K562 (cell line): ENCODE measurements at regions not wholly inside any gene's neighbourhood (a gene's known extent, or its start where the extent isn't known, plus 50 kb on each side); places are given as distances from the start of the nearest gene placed in this dataset.

ENCODE experiments used
- ATAC-seq: fragments of 200-7000 bp; cut with Tn5 transposase; 3 replicates; pipeline ENCODE4 v1.9.1; 2020; ENCODE audit warnings: moderate library complexity
- BruUV-seq: library from RNA; stranded (reverse); fragments of 400-500 nt; replicated peaks from 2 replicates; lab custom pipeline; 2021; lab: Mats Ljungman, UMichigan
- CTCF ChIA-PET: fragments of 300-600 bp; formaldehyde crosslinking; extraction: SDS; loops from one replicate; lab custom pipeline; 2021; ENCODE audit warnings: low intra/inter-chr PET ratio; lab: Yijun Ruan, JAX
- POLR2A ChIA-PET: fragments of 300-600, 350-650 bp; sonication (Branson Sonifier 250); formaldehyde crosslinking; extraction: SDS; loops from one replicate; lab custom pipeline; 2021; ENCODE audit warnings: antibody characterized with exemption, inconsistent platforms; lab: Yijun Ruan, JAX
- DNase-seq, 4 experiments: peaks; one replicate each; pipeline versions ENCODE4 v3.0.0 to v3.0.0-alpha.2; 2011 to 2018; ENCODE audit warnings: low spot score in 3 of 4, mixed read lengths in 3 of 4; ENCODE audit errors: extremely low read depth in 1 of 4
- FAIRE-seq: peaks from 2 replicates; lab custom pipeline; 2011; peaks lifted over from hg19 to GRCh38; lab: Jason Lieb, UNC
- H2AFZ ChIP-seq: 2 replicates; pipeline ENCODE4 v1.6.0; 2011; ENCODE audit warnings: low read depth, low read length, control low read depth, inconsistent platforms
- H3K27ac ChIP-seq: fragments of 200-600 bp; 3 replicates; pipeline ENCODE4 v1.8.0; 2011; ENCODE audit warnings: low read depth, mild to moderate bottlenecking, control low read depth, inconsistent platforms, low read length, moderate library complexity, mixed read lengths; ENCODE audit errors: extremely low read depth
- H3K27me3 ChIP-seq, 2 experiments: fragments of 300-600 bp in 1 of 2; 2 replicates in 1 of 2; 3 replicates in 1 of 2; pipeline versions ENCODE4 v1.6.0 to v1.8.0; 2011; ENCODE audit warnings: inconsistent platforms in 2 of 2, low read length in 2 of 2, mild to moderate bottlenecking in 1 of 2, mixed read lengths in 1 of 2, moderate library complexity in 1 of 2; ENCODE audit not compliant: control insufficient read depth in 2 of 2, insufficient read depth in 2 of 2
- H3K36me3 ChIP-seq: fragments of 300-600 bp; 3 replicates; pipeline ENCODE4 v1.8.0; 2011; ENCODE audit warnings: mild to moderate bottlenecking, low read length, inconsistent platforms; ENCODE audit not compliant: control insufficient read depth, insufficient read depth
- H3K4me1 ChIP-seq, 2 experiments: fragments of 200-600 bp in 1 of 2; replicated peaks in 1 of 2; 2 replicates in 1 of 2; 3 replicates in 1 of 2; pipeline versions ENCODE4 v1.5.1 to v1.8.0; 2011; ENCODE audit warnings: inconsistent platforms in 2 of 2, low read length in 2 of 2, mild to moderate bottlenecking in 1 of 2, mixed read lengths in 1 of 2, moderate library complexity in 1 of 2; ENCODE audit not compliant: control insufficient read depth in 2 of 2, insufficient read depth in 2 of 2
- H3K4me2 ChIP-seq: 2 replicates; pipeline ENCODE4 v1.6.1; 2011; ENCODE audit warnings: low read length, control low read depth, inconsistent platforms, mixed read lengths; ENCODE audit not compliant: insufficient read depth
- H3K4me3 ChIP-seq: fragments of 200-600 bp; sonication (generic), shearing (Covaris generic); 2 replicates; pipeline ENCODE4 v1.5.1; 2016; ENCODE audit warnings: control low read depth, inconsistent platforms
- H3K79me2 ChIP-seq: fragments of 200-600 bp; 3 replicates; pipeline ENCODE4 v1.8.0; 2011; ENCODE audit warnings: low read length, inconsistent platforms; ENCODE audit not compliant: control insufficient read depth, insufficient read depth
- H3K9ac ChIP-seq, 2 experiments: 2 replicates each; pipeline versions ENCODE4 v1.6.0 to v1.6.1; 2011; ENCODE audit warnings: low read depth in 2 of 2, low read length in 2 of 2, control low read depth in 1 of 2, inconsistent platforms in 1 of 2, mild to moderate bottlenecking in 1 of 2, mixed read lengths in 1 of 2; ENCODE audit not compliant: insufficient read depth in 1 of 2
- H3K9me1 ChIP-seq: one replicate; pipeline ENCODE4 v1.6.0; 2011; ENCODE audit warnings: inconsistent platforms, mild to moderate bottlenecking, low read length, moderate library complexity; ENCODE audit not compliant: control insufficient read depth, insufficient read depth
- H3K9me3 ChIP-seq: replicated peaks from 2 replicates; pipeline ENCODE4 v1.5.1; 2011; ENCODE audit warnings: low read depth, low read length, inconsistent platforms; ENCODE audit not compliant: control insufficient read depth, insufficient read depth
- H4K20me1 ChIP-seq: replicated peaks from 2 replicates; pipeline ENCODE4 v1.6.1; 2011; ENCODE audit warnings: low read length, inconsistent platforms, mixed read lengths; ENCODE audit not compliant: control insufficient read depth, insufficient read depth
- ARHGAP35 ChIP-seq: fragments of 450-650 bp; IDR thresholded peaks from 2 replicates; pipeline ENCODE4 v1.6.1; 2018; ENCODE audit not compliant: partially characterized antibody
- HDAC6 ChIP-seq: IDR thresholded peaks from 2 replicates; pipeline ENCODE4 v1.6.1; 2012; ENCODE audit warnings: low read depth, mild to moderate bottlenecking, control low read depth, inconsistent platforms, low read length, moderate library complexity
- OTX1 ChIP-seq: fragments of 450-650 bp; formaldehyde crosslinking; IDR thresholded peaks from 2 replicates; pipeline ENCODE4 v1.4.0; 2022; ENCODE audit warnings: mild to moderate bottlenecking
- TCF7L2 ChIP-seq: fragments of 150-350 bp; IDR thresholded peaks from 2 replicates; pipeline ENCODE4 v1.6.1; 2016; ENCODE audit warnings: low read depth, mild to moderate bottlenecking, low read length, moderate library complexity
- TFAM ChIP-seq: fragments of 250-450 bp; sonication (Bioruptor Pico); conservative IDR thresholded peaks from 2 replicates; pipeline ENCODE4 v1.5.0; 2021; ENCODE audit warnings: mild to moderate bottlenecking, moderate library complexity
- WGBS: fragments of 100-300 bp; shearing (Covaris generic); methylation state at CpG from one replicate; pipeline ENCODE4 v1.1.6; 2016; ENCODE audit warnings: low coverage, mixed read lengths; ENCODE audit not compliant: insufficient coverage; ENCODE audit errors: missing lambda C conversion rate; 5-methylcytosine and 5-hydroxymethylcytosine counted together
- in situ Hi-C: fragments of 300-500 bp; cut with MboI; formaldehyde crosslinking; loops from 4 replicates; pipeline ENCODE4 v1.15.0; 2018; ENCODE audit warnings: inconsistent platforms, mixed read lengths
- intact Hi-C: fragments of 100-400 bp; cut with micrococcal nuclease; formaldehyde crosslinking; loops from 2 replicates; pipeline ENCODE4 v1.14.2; 2022
- TF ChIP-seq, protein P1 (sequence below): IDR thresholded peaks from 2 replicates; pipeline ENCODE4 v1.6.1; 2011; ENCODE audit not compliant: insufficient read length; ENCODE audit errors: extremely low read depth
- TF ChIP-seq, protein P2 (sequence below): IDR thresholded peaks from 3 replicates; pipeline ENCODE4 v1.6.1; 2011; ENCODE audit warnings: borderline replicate concordance, mild to moderate bottlenecking; ENCODE audit not compliant: insufficient read length, insufficient read depth

GRCh38 chr15:47599806-47600205, 117.5 kb upstream of the SEMA6D start:
- H3K79me2 ChIP-seq = no peaks in the 10 kb centered on the region
- ChIA-PET POLR2A (no interaction called here), CTCF (no interaction called here)
- H4K20me1 ChIP-seq = no peaks in the 10 kb centered on the region
- no peak overlapping the region for H3K4me3 ChIP-seq
- TF ChIP-seq, protein P1, sequence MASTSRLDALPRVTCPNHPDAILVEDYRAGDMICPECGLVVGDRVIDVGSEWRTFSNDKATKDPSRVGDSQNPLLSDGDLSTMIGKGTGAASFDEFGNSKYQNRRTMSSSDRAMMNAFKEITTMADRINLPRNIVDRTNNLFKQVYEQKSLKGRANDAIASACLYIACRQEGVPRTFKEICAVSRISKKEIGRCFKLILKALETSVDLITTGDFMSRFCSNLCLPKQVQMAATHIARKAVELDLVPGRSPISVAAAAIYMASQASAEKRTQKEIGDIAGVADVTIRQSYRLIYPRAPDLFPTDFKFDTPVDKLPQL = no peak
- TF ChIP-seq OTX1 (CRISPR knock-in tag) = no peak
- no peak for TF ChIP-seq HDAC6
- no peak for TF ChIP-seq ARHGAP35
- no peak for TF ChIP-seq TFAM (CRISPR knock-in tag)
- TF ChIP-seq, protein P2, sequence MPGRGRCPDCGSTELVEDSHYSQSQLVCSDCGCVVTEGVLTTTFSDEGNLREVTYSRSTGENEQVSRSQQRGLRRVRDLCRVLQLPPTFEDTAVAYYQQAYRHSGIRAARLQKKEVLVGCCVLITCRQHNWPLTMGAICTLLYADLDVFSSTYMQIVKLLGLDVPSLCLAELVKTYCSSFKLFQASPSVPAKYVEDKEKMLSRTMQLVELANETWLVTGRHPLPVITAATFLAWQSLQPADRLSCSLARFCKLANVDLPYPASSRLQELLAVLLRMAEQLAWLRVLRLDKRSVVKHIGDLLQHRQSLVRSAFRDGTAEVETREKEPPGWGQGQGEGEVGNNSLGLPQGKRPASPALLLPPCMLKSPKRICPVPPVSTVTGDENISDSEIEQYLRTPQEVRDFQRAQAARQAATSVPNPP = no peak
- no peak for TF ChIP-seq TCF7L2
- no peaks in the 10 kb centered on the region for H3K4me1 ChIP-seq
- no peaks in the 10 kb centered on the region for H3K27me3 ChIP-seq
- H3K27ac ChIP-seq = no peak overlapping the region
- no peak for DNase-seq
- H3K9me1 ChIP-seq = no peaks in the 10 kb centered on the region
- no peaks in the 10 kb centered on the region for H3K9me3 ChIP-seq
- no peak overlapping the region for H3K9ac ChIP-seq
- intact Hi-C loops (no loop called here), in situ Hi-C loops (no loop called here)
- 7% methylated on average over 2 of the region's 2 CpGs for WGBS
- no peak overlapping the region for H3K4me2 ChIP-seq
- ATAC-seq = no peak
- BruUV-seq = no TSS peak
- no peaks in the 10 kb centered on the region for H3K36me3 ChIP-seq
- no peak for FAIRE-seq
- H2AFZ ChIP-seq = no peak overlapping the region
